SK-N-MC (cell line): ENCODE measurements at regions not wholly inside any gene's neighbourhood (a gene's known extent, or its start where the extent isn't known, plus 50 kb on each side); places are given as distances from the start of the nearest gene placed in this dataset.

ENCODE experiments used
- EZH2 ChIP-seq: fragments of 200-600 bp; sonication (generic); IDR thresholded peaks from one replicate; pipeline ENCODE4 v1.6.1; 2017; ENCODE audit warnings: antibody characterized with exemption
- POLR2AphosphoS5 ChIP-seq: IDR thresholded peaks from 2 replicates; pipeline ENCODE4 v1.6.1; 2012; ENCODE audit warnings: mild to moderate bottlenecking, low read depth, low read length, borderline replicate concordance

- TF ChIP-seq EZH2 (no peak), POLR2AphosphoS5 (no peak)
These were observed 197.5 kb upstream of the COL3A1 start for GRCh38 chr2:188776634-188777033.
